Brain pericyte (primary cell): ENCODE measurements at regions not wholly inside any gene's neighbourhood (a gene's known extent, or its start where the extent isn't known, plus 50 kb on each side); places are given as distances from the start of the nearest gene placed in this dataset.

Source experiments
- DNase-seq: peaks from one replicate; pipeline ENCODE4 v3.0.0-alpha.2; 2012; ENCODE audit warnings: low read depth, low spot score

- no peak for DNase-seq
Measured at GRCh38 chr2:240226672-240227537, 86.4 kb upstream of the OTOS start.

GRCh38 chr2:240227538-240228428 is 87.3 kb upstream of the OTOS start:
- no peak for DNase-seq

- DNase-seq: no peak
Measured at GRCh38 chr2:240229005-240229404, 88.5 kb upstream of the OTOS start.

GRCh38 chr2:240229603-240230235 is 89.3 kb upstream of the OTOS start:
- no peak for DNase-seq

GRCh38 chr2:240230291-240230931 is 90.0 kb upstream of the OTOS start:
- DNase-seq: no peak

- DNase-seq: no peak
Measured at GRCh38 chr2:240231838-240232244, 91.4 kb upstream of the OTOS start.

GRCh38 chr2:240232264-240232915 is 91.9 kb upstream of the OTOS start:
- no peak for DNase-seq

- no peak for DNase-seq
Measured at GRCh38 chr2:240232961-240233884, 92.8 kb upstream of the OTOS start.

GRCh38 chr2:240233885-240234502 is 93.5 kb upstream of the OTOS start:
- no peak for DNase-seq

GRCh38 chr2:240234503-240234951 is 94.1 kb upstream of the OTOS start:
- no peak for DNase-seq

GRCh38 chr2:240235149-240235803 is 94.8 kb upstream of the OTOS start:
- no peak for DNase-seq

- no peak for DNase-seq
Measured at GRCh38 chr2:240235811-240236210, 95.4 kb upstream of the OTOS start.

GRCh38 chr2:240236217-240237111 is 96.0 kb upstream of the OTOS start:
- DNase-seq: no peak

GRCh38 chr2:240237609-240238174 is 97.2 kb upstream of the OTOS start:
- DNase-seq: no peak

GRCh38 chr2:240238201-240238600 is 97.7 kb upstream of the OTOS start:
- DNase-seq: no peak

GRCh38 chr2:240238786-240239185 is 98.3 kb upstream of the OTOS start:
- DNase-seq: no peak

GRCh38 chr2:240239325-240239724 is 98.9 kb upstream of the OTOS start:
- no peak for DNase-seq
